ENCODE measurements at regions not wholly inside any gene's neighbourhood (a gene's known extent, or its start where the extent isn't known, plus 50 kb on each side); places are given as distances from the start of the nearest gene placed in this dataset.

DNA sequence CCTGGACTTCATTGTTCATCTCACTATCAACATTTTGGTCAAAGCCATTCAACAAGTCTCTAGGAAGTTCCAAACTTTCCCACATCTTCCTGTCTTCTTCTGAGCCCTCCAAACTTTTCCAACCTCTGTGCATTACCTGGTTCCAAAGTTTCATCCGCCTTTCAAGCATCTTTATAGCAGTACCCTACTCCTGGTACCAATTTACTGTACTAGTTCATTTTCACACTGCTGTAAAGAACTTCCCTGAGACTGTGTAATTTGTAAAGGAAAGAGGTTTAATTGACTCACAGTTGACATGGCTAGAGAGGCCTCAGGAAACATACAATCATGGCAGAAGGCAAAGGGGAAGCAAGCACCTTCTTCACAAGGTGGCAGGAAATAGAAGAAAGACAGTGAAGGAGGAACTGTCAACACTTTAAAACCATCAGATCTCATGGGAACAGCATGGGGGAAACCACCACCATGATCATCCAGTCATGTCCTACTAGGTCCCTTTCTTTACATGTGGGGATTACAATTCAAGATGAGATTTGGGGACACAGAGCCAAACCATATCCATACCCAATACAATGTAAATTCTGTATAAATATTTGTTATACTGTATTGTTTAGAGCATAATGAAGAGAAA lies 109.7 kb downstream of the C12orf75 start (continued):
- no peak for TF ChIP-seq MTA3 (IDR thresholded peaks at IDR 0.05; ENCODE audit: borderline replicate concordance, low read length)

DNA sequence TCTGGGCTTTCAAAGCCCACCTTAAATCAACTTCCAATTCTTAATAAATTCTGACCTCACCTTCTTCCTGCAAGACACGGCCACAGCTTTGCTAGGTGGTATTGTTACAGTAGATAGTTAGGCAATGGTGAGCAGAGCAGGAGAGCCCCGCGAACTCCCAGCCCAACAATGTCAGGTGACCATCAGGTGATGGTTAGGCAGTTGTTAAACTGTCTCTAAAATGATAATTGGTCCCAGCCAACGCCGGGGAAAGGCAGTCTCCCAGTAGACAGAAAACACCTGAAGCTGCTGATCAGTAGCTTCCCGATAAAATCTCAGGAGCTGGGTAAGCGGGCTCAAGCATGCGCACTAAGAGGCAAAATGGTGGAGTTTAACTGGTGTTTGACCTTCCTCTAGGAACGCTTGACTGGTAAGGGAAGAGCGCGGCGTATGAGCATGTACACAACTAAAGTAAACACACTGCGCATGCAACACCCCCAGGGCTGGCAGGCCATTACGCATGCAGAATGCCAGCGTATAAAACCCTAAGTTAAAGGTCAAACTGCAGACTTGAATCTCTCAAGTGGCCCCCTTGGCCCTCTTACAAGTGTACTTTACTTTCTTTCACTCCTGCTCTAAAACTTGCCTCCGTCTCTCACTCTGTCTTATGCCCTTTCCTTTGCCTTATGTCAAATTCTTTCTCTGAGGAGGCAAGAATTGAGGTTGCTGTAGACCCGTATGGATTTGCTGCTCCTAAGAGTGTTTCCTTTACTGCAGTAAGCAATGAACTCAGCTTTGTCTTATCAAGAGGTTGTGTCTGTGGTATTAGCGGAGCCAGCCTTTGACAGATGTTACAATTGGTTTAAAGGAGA lies 113.5 kb downstream of the C12orf75 start:
- intact Hi-C loops (cut with micrococcal nuclease; ENCODE audit: unreplicated experiment) = no loop called here
- BruUV-seq (replicated peaks) = no TSS peak
- whole genome bisulfite sequencing (ENCODE audit: insufficient coverage, insufficient replicate concordance, low lambda C conversion rate, missing lambda C conversion rate) = 67% methylated on average over 18 of the region's 18 CpGs
- Histone ChIP-seq H3K27me3 (replicated peaks in 1 of 2; ENCODE audit: control insufficient read depth in 2 of 2, insufficient read depth in 2 of 2, low read length in 1 of 2) (peaks cover 0 to 2% of the 10 kb centered on the region in 2 experiments; a peak in 1 of 4 replicates), H4K20me1 (ENCODE audit: control insufficient read depth, insufficient read depth) (no peaks in the 10 kb centered on the region), H3K9ac (ENCODE audit: control insufficient read depth, insufficient read depth, low read length) (no peak overlapping the region), H3K27ac (ENCODE audit: control insufficient read depth, insufficient read depth) (no peak overlapping the region), H3K4me3 (no peak overlapping the region), H3K9me3 (replicated peaks; ENCODE audit: control insufficient read depth, insufficient read depth, low read length) (no peaks in the 10 kb centered on the region; the same call in 2 of the 3 replicates), H3K79me2 (ENCODE audit: control insufficient read depth, insufficient read depth, low read length) (no peaks in the 10 kb centered on the region), H2AFZ (ENCODE audit: control insufficient read depth, low read depth, low read length) (no peak overlapping the region), H3K4me2 (ENCODE audit: control insufficient read depth, insufficient read depth) (no peak overlapping the region), H3K4me1 (ENCODE audit: control insufficient read depth, insufficient read depth, low read length) (no peaks in the 10 kb centered on the region), H3K36me3 (ENCODE audit: control insufficient read depth in 2 of 2, insufficient read depth in 2 of 2, low read length in 1 of 2) (no peaks in the 10 kb centered on the region)
- ChIA-PET CTCF (no interaction called here), POLR2A (no interaction called here), RAD21 (ENCODE audit: unreplicated experiment) (no interaction called here), SMC1A (ENCODE audit: uncharacterized antibody, unreplicated experiment) (no interaction called here)
- no peak for TF ChIP-seq GABPA (IDR thresholded peaks at IDR 0.05; ENCODE audit: low read depth)
- no peak for TF ChIP-seq TCF12 (IDR thresholded peaks at IDR 0.05; ENCODE audit: low read depth, low read length)
- TF ChIP-seq NR2C1 (IDR thresholded peaks at IDR 0.05) = no peak
- no peak for TF ChIP-seq TBL1XR1 (IDR thresholded peaks at IDR 0.05; ENCODE audit: low read depth, low read length)
- TF ChIP-seq CHD2 (IDR thresholded peaks at IDR 0.05; ENCODE audit: borderline replicate concordance, low read depth, low read length) = no peak
- no peak for TF ChIP-seq SUPT20H (IDR thresholded peaks at IDR 0.05; ENCODE audit: borderline replicate concordance, control insufficient read depth, low read depth, low read length)
- TF ChIP-seq PAX8 (IDR thresholded peaks at IDR 0.05) = no peak
- no peak for DNase-seq (ENCODE audit: low read depth, low spot score)
- in situ Hi-C loops (cut with MboI) = no loop called here
- no peak for ATAC-seq
- no peak for FAIRE-seq
